ENCODE measurements at regions not wholly inside any gene's neighbourhood (a gene's known extent, or its start where the extent isn't known, plus 50 kb on each side); places are given as distances from the start of the nearest gene placed in this dataset.

- no TSS peak for BruUV-seq (replicated peaks)
- no peak overlapping the region for H3K27ac ChIP-seq (ENCODE audit: low read depth, low read length, poor library complexity, severe bottlenecking)
- no peaks in the 10 kb centered on the region for H3K9me2 ChIP-seq (ENCODE audit: insufficient read depth, low read length)
- H2AFZ ChIP-seq (ENCODE audit: low read length): no peak overlapping the region
- H3K36me3 ChIP-seq (ENCODE audit: insufficient read depth, low read length): no peaks in the 10 kb centered on the region
- no peaks in the 10 kb centered on the region for H3K79me2 ChIP-seq (ENCODE audit: insufficient read depth, low read depth, low read length)
- no peak overlapping the region for H3K4me3 ChIP-seq (ENCODE audit: low read depth, low read length, poor library complexity, severe bottlenecking)
- TF ChIP-seq EZH2phosphoT487 (IDR thresholded peaks at IDR 0.05; ENCODE audit: borderline replicate concordance, low read depth, low read length): no peak
- TF ChIP-seq CTCF (conservative IDR thresholded peaks at IDR 0.05; ENCODE audit: low read length): no peak
- no peaks in the 10 kb centered on the region for H4K20me1 ChIP-seq (ENCODE audit: insufficient read depth, low read length)
- no peaks in the 10 kb centered on the region for H3K4me1 ChIP-seq (ENCODE audit: insufficient read depth, low read length, poor library complexity, severe bottlenecking)
- intact Hi-C loops (cut with micrococcal nuclease; ENCODE audit: unreplicated experiment): no loop called here
- no peak overlapping the region for H3K4me2 ChIP-seq (ENCODE audit: low read length)
- POLR2A ChIA-PET: no interaction called here
- CTCF ChIA-PET (ENCODE audit: unreplicated experiment): no interaction called here
- H3K9me3 ChIP-seq (ENCODE audit: low read length): no peaks in the 10 kb centered on the region
- no peak for DNase-seq (ENCODE audit: low spot score)
Observed at GRCh38 chr13:54226876-54227275, 1198.3 kb downstream of the OLFM4 start.

GRCh38 chr13:54232700-54233099 lies 1204.1 kb downstream of the OLFM4 start:
- H3K4me3 ChIP-seq (ENCODE audit: low read depth, low read length, poor library complexity, severe bottlenecking): no peak overlapping the region
- intact Hi-C loops (cut with micrococcal nuclease; ENCODE audit: unreplicated experiment): no loop called here
- POLR2A ChIA-PET: interaction anchor here (0.7 kb wide), 1 partner anchor 1347 kb away, joined by 4 read pairs; no protein-coding TSS in a partner anchor

GRCh38 chr13:54234607-54235006 lies 1206.0 kb downstream of the OLFM4 start:
- Histone ChIP-seq H3K9me2 (ENCODE audit: insufficient read depth, low read length) (no peaks in the 10 kb centered on the region), H3K27ac (ENCODE audit: low read depth, low read length, poor library complexity, severe bottlenecking) (no peak overlapping the region), H3K9me3 (ENCODE audit: low read length) (no peaks in the 10 kb centered on the region), H3K4me3 (ENCODE audit: low read depth, low read length, poor library complexity, severe bottlenecking) (no peak overlapping the region), H2AFZ (ENCODE audit: low read length) (no peak overlapping the region), H3K36me3 (ENCODE audit: insufficient read depth, low read length) (no peaks in the 10 kb centered on the region), H3K4me1 (ENCODE audit: insufficient read depth, low read length, poor library complexity, severe bottlenecking) (no peaks in the 10 kb centered on the region), H4K20me1 (ENCODE audit: insufficient read depth, low read length) (no peaks in the 10 kb centered on the region), H3K79me2 (ENCODE audit: insufficient read depth, low read depth, low read length) (no peaks in the 10 kb centered on the region), H3K4me2 (ENCODE audit: low read length) (no peak overlapping the region)
- no TSS peak for BruUV-seq (replicated peaks)
- intact Hi-C loops (cut with micrococcal nuclease; ENCODE audit: unreplicated experiment): no loop called here
- DNase-seq (ENCODE audit: low spot score): no peak
- TF ChIP-seq CTCF (conservative IDR thresholded peaks at IDR 0.05; ENCODE audit: low read length): no peak
- no peak for TF ChIP-seq EZH2phosphoT487 (IDR thresholded peaks at IDR 0.05; ENCODE audit: borderline replicate concordance, low read depth, low read length)
- POLR2A ChIA-PET: no interaction called here
- CTCF ChIA-PET (ENCODE audit: unreplicated experiment): no interaction called here

More at GRCh38 chr13:54232700-54233099, 1204.1 kb downstream of the OLFM4 start:
- Histone ChIP-seq H3K79me2 (ENCODE audit: insufficient read depth, low read depth, low read length) (no peaks in the 10 kb centered on the region), H3K27ac (ENCODE audit: low read depth, low read length, poor library complexity, severe bottlenecking) (no peak overlapping the region), H3K9me3 (ENCODE audit: low read length) (no peaks in the 10 kb centered on the region), H3K9me2 (ENCODE audit: insufficient read depth, low read length) (no peaks in the 10 kb centered on the region), H3K4me2 (ENCODE audit: low read length) (no peak overlapping the region), H3K36me3 (ENCODE audit: insufficient read depth, low read length) (no peaks in the 10 kb centered on the region), H4K20me1 (ENCODE audit: insufficient read depth, low read length) (no peaks in the 10 kb centered on the region), H3K4me1 (ENCODE audit: insufficient read depth, low read length, poor library complexity, severe bottlenecking) (no peaks in the 10 kb centered on the region), H2AFZ (ENCODE audit: low read length) (no peak overlapping the region)
- DNase-seq (ENCODE audit: low spot score): no peak
- CTCF ChIA-PET (ENCODE audit: unreplicated experiment): no interaction called here
- no peak for TF ChIP-seq CTCF (conservative IDR thresholded peaks at IDR 0.05; ENCODE audit: low read length)
- no peak for TF ChIP-seq EZH2phosphoT487 (IDR thresholded peaks at IDR 0.05; ENCODE audit: borderline replicate concordance, low read depth, low read length)
- no TSS peak for BruUV-seq (replicated peaks)
